DMS53 treated with DMSO at 0.1 percent for 48 hours (cell line): ENCODE measurements at regions not wholly inside any gene's neighbourhood (a gene's known extent, or its start where the extent isn't known, plus 50 kb on each side); places are given as distances from the start of the nearest gene placed in this dataset.
A peak's percentile ranks its signal among the peaks of the same experiment; 100 is the strongest.

Experiments used
- DNase-seq: peaks from one replicate; lab custom pipeline; 2025; ENCODE audit not compliant: unreplicated experiment; lab: John Stamatoyannopoulos, UW

DNA sequence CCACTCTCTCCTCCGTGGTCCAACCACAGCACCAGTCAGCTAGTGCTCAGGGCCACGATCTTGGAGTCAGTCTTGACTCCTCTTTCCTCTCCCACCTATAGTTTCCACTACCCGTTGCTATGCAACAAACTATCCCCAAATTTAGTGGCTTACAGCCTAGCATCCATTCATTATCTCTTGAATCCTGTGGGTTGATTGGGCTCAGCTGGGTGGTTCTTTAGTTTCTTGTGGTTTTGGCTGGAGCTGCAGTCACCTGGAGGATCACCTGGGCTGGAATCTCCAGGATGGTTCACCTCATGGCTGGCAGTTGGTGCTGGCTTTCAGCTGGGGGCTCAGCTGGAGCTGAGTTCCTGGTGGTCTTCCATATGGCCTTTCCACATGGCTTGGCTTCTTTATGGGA is 149.9 kb downstream of the ASB1 start:
- no peak for DNase-seq

DNA sequence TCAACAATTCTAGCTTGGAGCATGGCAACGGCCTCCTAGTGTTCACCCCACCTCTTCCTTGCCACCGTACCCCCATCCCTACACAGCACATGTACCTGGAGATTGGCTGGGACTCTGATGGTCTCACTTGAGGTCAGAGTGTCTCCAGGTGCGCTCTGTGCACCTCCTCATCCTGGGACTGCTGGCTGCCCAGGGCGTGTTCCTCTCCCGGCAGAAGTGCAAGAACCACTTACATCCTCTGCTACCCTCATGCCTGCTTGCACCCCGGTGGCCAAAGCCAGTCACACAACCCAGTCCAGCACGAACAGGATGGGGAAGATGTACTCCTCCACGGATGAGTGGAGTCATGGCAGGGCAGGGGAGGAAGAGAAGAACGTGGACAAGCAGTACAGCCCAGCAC is 151.5 kb downstream of the ASB1 start:
- no peak for DNase-seq

DNA sequence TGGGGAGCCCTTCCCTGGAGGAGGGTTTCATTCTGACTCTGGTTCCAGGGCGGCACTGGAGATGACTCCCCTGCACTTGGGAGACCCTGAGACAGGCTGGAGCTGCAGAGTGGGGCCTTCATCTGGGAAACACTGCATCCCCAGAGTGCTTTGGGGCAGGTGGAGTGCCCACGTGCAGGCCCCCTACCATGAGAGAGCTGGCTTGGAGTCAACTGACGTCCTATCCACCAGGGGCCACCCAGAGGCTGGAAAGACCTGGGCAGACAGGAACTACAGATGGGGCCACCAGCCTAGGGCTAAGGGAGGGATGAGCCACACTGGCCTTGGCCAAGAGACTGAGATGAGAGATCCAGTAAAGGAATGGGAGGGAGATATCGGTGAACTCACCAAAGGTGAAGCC is 153.8 kb downstream of the ASB1 start:
- no peak for DNase-seq

- DNase-seq, result no peak
These were observed 154.4 kb downstream of the ASB1 start for GRCh38 chr2:238581126-238581525.

DNA sequence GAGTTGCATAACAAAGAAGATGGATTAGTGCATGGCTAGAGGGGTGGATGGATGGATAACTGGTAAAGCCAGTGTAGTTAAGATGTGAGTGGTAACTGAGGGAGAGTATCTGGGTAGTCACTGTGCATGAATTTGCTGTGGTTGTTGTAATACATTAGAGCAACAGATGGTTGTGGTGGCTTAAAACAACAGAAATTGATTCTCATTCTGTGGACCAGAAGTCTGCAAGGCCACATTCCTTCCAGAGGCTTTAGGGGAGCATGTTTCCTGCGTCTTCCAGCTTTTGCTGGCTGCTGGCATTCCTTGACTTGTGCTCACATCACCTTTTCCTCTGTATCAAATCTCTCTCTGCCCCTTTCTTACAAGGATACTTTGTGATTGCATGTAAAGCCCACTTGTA is 155.4 kb downstream of the ASB1 start:
- no peak for DNase-seq

GRCh38 chr2:238584617-238585016 is 157.9 kb downstream of the ASB1 start:
- no peak for DNase-seq

DNA sequence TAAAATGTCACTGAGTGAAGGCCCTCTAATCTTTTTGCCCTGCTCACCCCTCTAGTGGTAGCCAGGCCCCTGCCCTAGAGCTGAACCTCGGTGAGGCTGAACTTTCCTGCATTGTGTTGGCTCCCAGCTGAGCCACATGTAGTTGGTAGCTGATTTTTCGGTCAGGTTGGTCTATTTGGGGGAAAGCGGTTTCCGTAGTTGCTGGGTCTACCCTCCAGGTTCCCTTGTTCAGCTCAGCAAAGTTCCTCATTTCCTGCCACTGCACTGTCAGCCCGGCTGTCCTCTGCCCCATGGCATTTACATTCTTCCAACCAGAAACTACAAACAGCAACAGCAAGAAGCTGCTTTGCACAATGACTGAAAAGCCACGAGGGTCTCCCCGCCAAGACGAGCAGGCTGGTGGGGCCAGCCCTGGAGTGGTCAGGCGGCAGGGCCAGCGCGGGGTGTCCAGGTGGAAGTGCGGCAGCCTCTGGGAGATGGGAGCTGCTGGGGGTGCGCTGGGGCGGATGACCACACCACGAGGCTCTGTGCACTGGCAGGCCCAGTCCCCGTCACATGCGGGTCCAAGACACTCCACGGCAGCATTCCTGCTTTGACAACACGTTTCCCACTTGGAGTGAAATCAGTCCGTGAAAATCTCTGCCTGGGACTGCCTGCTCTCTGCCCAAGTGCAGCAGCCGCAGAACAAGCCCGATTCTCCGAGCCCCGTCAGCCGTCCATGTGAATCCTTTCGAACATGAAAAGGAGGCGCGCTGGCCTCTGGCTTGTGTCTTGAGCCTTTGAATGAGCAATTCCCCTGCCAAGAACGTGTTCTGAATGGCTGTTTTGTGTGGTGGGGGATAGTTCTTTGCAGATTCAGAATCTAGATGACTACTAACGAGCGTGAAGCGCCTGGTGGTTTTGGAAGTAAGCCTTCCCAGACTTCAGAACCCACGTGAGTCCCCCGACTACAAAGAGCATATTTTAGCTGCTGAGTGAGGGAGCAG is 159.4 kb downstream of the ASB1 start:
- DNase-seq, result no peak

DNA sequence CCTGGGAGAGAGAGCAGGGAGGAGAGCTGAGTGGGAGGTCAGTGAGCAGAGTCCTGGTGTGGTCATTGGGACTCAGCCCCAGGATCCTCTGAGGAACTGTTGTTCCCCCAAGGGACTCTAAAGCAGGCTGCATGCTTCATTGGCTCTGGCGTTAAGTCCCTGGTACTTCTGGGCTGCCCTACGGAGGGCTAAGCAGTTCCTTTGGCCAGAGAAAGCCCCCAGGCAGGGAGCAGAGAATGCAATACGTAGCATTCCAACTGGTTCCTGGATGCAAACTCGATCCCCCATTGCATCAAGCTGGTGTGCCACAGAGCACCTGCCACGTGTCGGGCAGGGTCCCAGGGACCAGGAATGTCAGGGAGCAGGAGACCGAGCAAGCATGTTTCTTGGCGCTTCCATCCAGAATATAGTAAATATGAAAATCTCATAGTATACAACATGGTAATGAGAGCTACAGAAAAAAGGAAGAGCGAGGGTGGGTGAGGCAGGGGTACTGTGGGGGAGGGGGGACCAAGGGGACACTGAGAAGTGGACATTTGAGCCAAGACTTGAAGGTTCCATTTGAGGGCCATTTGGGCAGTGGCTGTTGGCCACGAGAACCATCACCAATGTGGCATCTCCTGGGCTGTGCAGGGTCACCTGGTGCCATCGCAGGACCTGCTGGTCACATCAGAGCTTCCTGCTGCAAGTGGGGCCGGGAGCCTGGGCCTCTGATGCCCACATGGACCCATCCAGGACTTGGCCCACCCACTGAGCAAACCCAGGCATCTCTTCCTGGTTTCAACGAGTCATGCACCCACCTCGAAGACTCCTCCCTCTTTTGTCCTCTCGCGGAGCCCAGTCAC is 160.4 kb downstream of the ASB1 start:
- DNase-seq, result no peak

- DNase-seq, result no peak
These were observed 161.3 kb downstream of the ASB1 start for GRCh38 chr2:238587776-238588660.

DNA sequence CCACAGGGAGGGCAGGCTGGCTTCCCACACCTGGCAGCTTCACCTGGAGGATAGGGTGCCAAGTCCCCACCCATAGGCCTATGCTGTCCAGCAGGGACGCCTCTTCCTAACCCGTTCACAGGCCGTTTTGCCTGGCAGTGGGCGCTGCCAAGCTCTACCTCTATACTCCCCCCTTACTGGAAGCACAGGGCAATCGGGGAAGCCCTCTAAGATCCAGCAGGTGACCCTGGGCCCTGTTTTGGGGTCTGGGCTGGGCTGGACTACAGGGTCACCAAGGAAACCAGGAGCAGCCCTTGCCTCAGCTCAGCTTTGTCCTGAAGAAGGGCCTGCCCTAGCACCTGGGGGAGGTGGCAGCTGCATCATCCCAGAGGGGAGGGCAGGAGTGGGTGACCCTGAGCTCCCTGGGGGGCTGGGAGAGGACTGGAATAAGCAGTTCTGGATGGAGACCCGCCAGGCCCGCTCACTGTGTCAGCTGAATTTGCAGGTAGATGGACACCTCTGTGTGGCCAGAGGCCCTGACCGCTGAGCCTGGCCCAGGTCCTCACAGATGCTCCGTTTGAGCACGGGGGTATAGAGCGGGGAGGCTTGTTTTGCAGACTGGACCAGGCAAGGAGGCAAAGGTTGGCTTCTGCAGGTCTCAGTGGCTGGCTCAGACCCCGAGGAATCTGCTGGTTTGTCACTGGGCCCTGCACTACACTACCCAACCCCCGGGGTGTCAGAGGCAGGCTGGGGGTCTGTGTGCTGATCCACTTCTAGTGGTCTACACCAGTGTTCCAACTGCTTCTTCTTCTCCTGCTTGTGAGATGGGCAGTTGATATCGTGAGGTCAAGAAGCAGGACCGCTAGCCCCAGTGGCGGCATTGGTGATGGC is 163.1 kb downstream of the ASB1 start:
- no peak for DNase-seq

- DNase-seq, result no peak
These were observed 165.0 kb downstream of the ASB1 start for GRCh38 chr2:238591732-238592131.

GRCh38 chr2:238593236-238593635 is 166.5 kb downstream of the ASB1 start:
- no peak for DNase-seq

- no peak for DNase-seq
These were observed 167.0 kb downstream of the ASB1 start for GRCh38 chr2:238593678-238594077.

GRCh38 chr2:238594796-238595749 is 168.3 kb downstream of the ASB1 start:
- DNase-seq, result no peak

- DNase-seq, result no peak
These were observed 169.2 kb downstream of the ASB1 start for GRCh38 chr2:238595750-238596570.

DNA sequence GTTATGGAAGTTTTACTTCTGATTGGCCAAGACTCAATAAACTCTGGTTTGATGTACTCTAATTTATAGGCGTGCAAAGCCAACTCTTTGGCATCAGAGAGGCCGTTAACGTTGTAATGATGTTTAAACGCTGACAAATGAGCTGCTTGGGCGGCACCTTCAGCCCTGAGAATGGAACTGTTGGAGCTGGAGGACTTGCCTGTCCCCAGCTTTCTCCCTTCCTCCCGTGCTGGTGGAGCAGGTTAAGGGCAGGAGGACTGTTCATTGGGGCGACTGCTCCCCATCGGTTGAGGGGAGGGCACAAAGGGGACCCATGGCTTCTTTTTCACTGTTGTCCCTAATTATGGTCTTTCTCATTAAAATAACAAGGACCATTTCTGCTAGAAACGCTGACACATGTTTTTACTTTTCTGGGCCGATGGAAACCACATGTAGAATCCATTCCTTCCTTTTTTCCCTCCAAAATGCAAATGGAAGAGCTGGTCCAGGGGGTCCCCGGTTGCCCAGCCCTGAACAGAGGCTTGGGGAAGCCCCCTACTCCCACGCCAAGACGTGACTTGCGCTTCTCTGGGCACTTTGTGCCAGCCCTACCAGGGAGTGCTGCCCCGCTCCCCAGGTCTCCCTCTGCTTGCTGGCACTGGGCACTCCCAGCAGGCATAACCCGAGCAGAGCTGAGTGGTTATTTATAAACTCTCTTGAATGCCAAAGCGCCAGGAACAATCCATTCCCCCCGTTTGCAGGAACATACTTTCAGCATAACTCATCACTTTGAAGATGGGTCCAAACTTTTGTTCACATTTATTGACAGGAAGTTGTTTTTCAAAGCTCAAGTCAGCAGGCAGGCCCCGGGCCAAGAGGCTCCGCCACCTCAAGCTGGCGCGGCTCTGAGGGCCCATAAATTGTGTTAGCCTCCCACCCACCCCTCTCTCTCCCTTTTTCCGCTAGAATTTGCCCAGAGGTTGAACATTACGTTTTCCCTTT is 170.1 kb downstream of the ASB1 start:
- peak; percentile 8 for DNase-seq
